ENCODE measurements at regions not wholly inside any gene's neighbourhood (a gene's known extent, or its start where the extent isn't known, plus 50 kb on each side); places are given as distances from the start of the nearest gene placed in this dataset.

GRCh38 chrX:39854772-39855747 is 242.7 kb downstream of the BCOR start:
- DNase-seq (ENCODE audit: extremely low spot score, insufficient read length, low read depth) (no peak), FAIRE-seq (no peak)

DNA sequence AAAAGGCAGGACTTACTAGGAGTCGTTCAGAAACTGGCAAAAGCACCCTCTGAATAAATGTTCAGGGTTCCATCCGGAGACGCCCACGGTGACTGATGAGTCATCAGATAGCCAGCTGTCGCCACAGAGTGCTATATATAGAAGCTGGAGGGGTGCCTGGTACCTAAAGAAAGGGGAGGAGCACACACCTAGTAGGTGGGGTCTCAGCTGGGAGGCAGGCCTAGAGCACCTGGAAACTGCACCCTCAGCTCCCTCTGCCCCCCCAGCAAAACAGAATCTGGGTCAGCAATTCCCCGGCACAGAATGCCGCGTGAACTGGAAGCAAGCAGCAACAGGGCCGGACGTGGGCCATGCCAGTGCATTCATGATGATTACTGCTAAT is 242.0 kb downstream of the BCOR start:
- DNase-seq (ENCODE audit: extremely low spot score, insufficient read length, low read depth) = no peak
- FAIRE-seq = peak; percentile 99

DNA sequence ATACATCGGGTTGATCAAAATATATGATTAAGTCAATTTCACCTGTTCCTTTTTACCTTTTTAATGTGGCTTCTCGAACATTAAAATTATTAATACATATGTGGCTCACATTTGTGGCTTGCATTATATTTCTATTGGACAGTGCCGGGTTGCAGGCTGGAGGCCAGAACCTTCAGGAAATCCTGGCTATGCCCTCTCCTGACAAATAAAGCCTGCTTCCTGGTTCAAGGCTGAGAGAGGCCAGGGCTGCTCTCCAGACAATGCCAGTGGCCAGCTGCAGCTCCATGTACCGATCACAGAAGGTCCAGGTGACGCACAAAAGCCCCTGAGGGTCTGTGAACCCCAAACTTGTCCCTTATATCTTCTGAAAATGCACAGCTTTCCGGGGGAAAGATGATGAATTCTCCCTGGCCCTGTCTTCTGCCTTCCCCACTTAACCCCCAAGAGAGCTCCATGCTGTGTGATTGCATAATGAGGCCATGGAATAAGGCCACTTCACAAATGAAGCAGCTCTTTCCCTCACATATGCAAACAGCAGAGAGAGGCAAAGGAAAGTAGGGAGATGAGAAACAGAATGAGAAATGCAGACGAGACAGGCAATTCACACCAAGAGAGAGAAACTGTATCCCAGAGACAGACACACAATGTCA is 241.2 kb downstream of the BCOR start:
- DNase-seq (ENCODE audit: extremely low spot score, insufficient read length, low read depth) (no peak), FAIRE-seq (peak; percentile 64)

DNA sequence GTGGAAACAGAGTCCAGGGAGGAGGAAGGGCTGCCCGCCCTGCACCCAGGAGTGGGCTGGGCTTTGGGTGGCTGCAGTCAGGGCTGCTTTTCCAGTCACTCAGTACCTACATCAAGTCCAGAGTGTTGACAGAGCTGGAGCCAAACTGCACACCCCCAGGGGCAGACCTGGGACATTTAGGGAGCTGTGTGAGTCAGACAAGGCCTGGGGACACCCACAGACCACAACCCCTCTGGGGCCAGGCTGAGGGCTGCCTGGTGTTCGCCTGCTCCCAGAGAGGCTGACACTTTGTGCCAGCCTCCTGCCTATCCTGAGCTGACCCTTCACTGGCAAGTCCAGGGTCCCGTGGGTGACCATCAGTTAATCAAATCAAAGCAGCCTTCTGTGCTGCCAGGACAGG is 240.0 kb downstream of the BCOR start:
- DNase-seq (ENCODE audit: extremely low spot score, insufficient read length, low read depth) (no peak), FAIRE-seq (peak; percentile 59)

GRCh38 chrX:39859991-39860861 is 237.5 kb downstream of the BCOR start:
- no peak for DNase-seq (ENCODE audit: extremely low spot score, insufficient read length, low read depth)
- peak; percentile 100 for FAIRE-seq

- FAIRE-seq = peak; percentile 42
- DNase-seq (ENCODE audit: extremely low spot score, insufficient read length, low read depth) = no peak
These were observed 234.8 kb downstream of the BCOR start for GRCh38 chrX:39862963-39863362.

DNA sequence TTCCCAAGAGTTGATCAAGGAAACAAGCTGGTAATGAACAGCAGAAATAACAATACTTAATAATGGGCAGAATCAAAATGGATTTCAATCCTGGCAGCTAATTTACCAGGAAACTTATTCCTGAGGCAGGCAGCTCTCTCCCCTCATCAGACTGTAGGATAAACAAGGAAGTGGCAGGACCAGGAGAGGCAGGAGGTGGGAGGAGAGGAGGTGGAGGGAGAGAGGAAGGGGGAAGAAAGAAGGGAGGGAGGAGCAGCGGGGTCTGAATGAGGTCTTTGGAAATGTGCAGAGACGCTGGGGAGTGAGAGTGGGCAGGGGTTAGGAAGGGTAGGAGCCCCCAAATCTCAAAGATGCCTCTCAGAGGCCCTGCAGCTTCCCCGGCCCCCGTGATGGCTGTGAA is 231.5 kb downstream of the BCOR start:
- no peak for DNase-seq (ENCODE audit: extremely low spot score, insufficient read length, low read depth)

GRCh38 chrX:39869846-39870601 is 227.7 kb downstream of the BCOR start:
- no peak for DNase-seq (ENCODE audit: extremely low spot score, insufficient read length, low read depth)
- peak; percentile 91 for FAIRE-seq

More for the DNA sequence above, 231.5 kb downstream of the BCOR start:
- FAIRE-seq = no peak

- no peak for FAIRE-seq
- DNase-seq (ENCODE audit: extremely low spot score, insufficient read length, low read depth) = no peak
These were observed 226.1 kb downstream of the BCOR start for GRCh38 chrX:39871648-39872047.

- no peak for DNase-seq (ENCODE audit: extremely low spot score, insufficient read length, low read depth)
- FAIRE-seq = no peak
These were observed 224.6 kb downstream of the BCOR start for GRCh38 chrX:39873117-39873516.

- FAIRE-seq (peak; percentile 98), DNase-seq (ENCODE audit: extremely low spot score, insufficient read length, low read depth) (no peak)
These were observed 223.4 kb downstream of the BCOR start for GRCh38 chrX:39874202-39874816.

DNA sequence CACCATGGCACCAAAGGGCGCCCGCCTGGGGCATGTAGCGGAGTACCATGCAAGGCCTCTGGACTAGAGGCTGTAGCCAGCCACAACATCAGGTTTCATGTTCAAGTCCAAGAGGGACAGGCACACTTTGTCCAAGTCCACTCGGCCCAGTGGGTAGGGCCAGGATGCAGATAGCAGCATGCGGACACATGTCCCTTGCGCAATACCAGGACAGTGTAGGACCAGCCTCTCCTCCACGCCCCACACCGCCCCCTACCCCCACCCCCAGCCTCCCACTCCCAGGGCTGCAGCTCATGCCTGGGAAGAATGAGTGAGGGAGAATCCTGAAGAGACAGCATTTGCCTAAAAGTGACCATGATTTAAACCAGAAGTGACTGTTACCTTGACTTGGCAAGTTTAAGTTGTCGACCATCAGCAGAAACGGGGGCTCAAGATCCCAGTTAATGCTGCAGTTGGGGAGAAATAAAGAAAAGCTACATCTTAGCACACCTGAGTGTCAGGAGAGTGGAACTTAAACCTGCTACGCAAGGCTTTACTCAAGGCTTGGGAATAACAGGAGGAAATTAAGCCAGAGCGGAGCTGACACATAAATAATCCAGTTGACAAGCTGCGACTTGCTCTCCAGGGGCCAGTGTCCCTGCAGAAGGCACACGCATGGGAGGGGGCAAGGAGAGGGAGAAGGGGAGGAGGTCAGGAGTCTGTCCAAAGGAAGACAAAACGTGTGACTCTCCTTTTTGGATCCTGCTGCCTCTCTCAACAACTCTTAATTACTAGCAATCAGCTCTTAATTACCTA is 221.7 kb downstream of the BCOR start:
- FAIRE-seq = no peak
- no peak for DNase-seq (ENCODE audit: extremely low spot score, insufficient read length, low read depth)

DNA sequence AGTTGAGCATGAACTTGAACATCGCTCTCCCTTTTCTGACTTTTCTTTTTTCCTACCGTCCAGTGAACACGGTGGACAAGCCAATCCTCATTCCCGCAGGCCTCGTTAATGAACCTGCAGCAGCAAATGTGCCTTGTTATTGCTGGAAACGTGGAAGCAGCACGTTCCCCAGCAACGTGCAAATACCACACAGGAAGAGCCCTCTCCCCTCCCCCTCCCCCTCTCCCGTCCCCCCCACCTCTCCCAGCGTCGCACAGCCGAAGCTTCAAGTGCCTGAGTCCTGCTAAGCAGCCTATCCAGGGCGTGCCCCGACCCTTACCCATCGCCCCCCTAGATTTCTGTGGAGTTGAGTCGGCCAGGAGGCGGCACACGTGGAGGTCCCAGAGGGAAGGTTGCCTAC is 219.9 kb downstream of the BCOR start:
- DNase-seq (ENCODE audit: extremely low spot score, insufficient read length, low read depth) = no peak
- no peak for FAIRE-seq

GRCh38 chrX:39883666-39884065 is 214.1 kb downstream of the BCOR start:
- peak; percentile 78 for FAIRE-seq

GRCh38 chrX:39886282-39886681 is 211.5 kb downstream of the BCOR start:
- no peak for DNase-seq (ENCODE audit: extremely low spot score, insufficient read length, low read depth)
- no peak for FAIRE-seq

More at GRCh38 chrX:39883666-39884065, 214.1 kb downstream of the BCOR start:
- DNase-seq (ENCODE audit: extremely low spot score, insufficient read length, low read depth) = no peak

- DNase-seq (ENCODE audit: extremely low spot score, insufficient read length, low read depth) (no peak), FAIRE-seq (no peak)
These were observed 209.0 kb downstream of the BCOR start for GRCh38 chrX:39888730-39889129.

GRCh38 chrX:39889704-39890103 is 208.1 kb downstream of the BCOR start:
- DNase-seq (ENCODE audit: extremely low spot score, insufficient read length, low read depth) (no peak), FAIRE-seq (no peak)

GRCh38 chrX:39890807-39891206 is 207.0 kb downstream of the BCOR start:
- no peak for DNase-seq (ENCODE audit: extremely low spot score, insufficient read length, low read depth)
- FAIRE-seq = no peak
